ENCODE measurements at regions not wholly inside any gene's neighbourhood (a gene's known extent, or its start where the extent isn't known, plus 50 kb on each side); places are given as distances from the start of the nearest gene placed in this dataset.

GRCh38 chr1:118617916-118618315 lies 370.2 kb downstream of the TBX15 start:
- H3K4me3 ChIP-seq = no peak overlapping the region
- H3K4me1 ChIP-seq = no peaks in the 10 kb centered on the region
- no peak for DNase-seq
- no peaks in the 10 kb centered on the region for H3K27me3 ChIP-seq
- H3K27ac ChIP-seq = no peak overlapping the region
- TF ChIP-seq CTCF (IDR thresholded peaks at IDR 0.05) = no peak
- no peak for TF ChIP-seq POLR2A (IDR thresholded peaks at IDR 0.05)
- no peaks in the 10 kb centered on the region for H3K36me3 ChIP-seq
- intact Hi-C loops (cut with DNase I) = no loop called here
- H3K9me3 ChIP-seq = no peaks in the 10 kb centered on the region
- 0% methylated on average over 1 of the region's 1 CpG; no CpG with 5 or more reads in 1 of the 2 donors for WGBS, 2 donors

GRCh38 chr1:118615066-118615465 lies 373.1 kb downstream of the TBX15 start:
- Histone ChIP-seq H3K36me3 (no peaks in the 10 kb centered on the region), H3K4me1 (no peaks in the 10 kb centered on the region), H3K27ac (no peak overlapping the region), H3K9me3 (no peaks in the 10 kb centered on the region), H3K4me3 (no peak overlapping the region), H3K27me3 (no peaks in the 10 kb centered on the region)
- intact Hi-C loops (cut with DNase I) = no loop called here
- DNase-seq = no peak
- no peak for TF ChIP-seq CTCF (IDR thresholded peaks at IDR 0.05)
- TF ChIP-seq POLR2A (IDR thresholded peaks at IDR 0.05) = no peak
- 58 to 60% methylated on average over 2 of the region's 2 CpGs for WGBS, 2 donors

GRCh38 chr1:118589238-118589846 lies 398.8 kb downstream of the TBX15 start:
- Histone ChIP-seq H3K36me3 (no peaks in the 10 kb centered on the region), H3K9me3 (no peaks in the 10 kb centered on the region), H3K27ac (no peak overlapping the region), H3K4me1 (no peaks in the 10 kb centered on the region), H3K27me3 (no peaks in the 10 kb centered on the region), H3K4me3 (no peak overlapping the region)
- intact Hi-C loops (cut with DNase I) = no loop called here
- TF ChIP-seq CTCF (IDR thresholded peaks at IDR 0.05) = no peak
- TF ChIP-seq POLR2A (IDR thresholded peaks at IDR 0.05) = no peak
- no peak for DNase-seq
- WGBS, 2 donors = 23 to 24% methylated on average over 4 of the region's 5 CpGs

- no peaks in the 10 kb centered on the region for H3K27me3 ChIP-seq
- no peak overlapping the region for H3K27ac ChIP-seq
- H3K4me3 ChIP-seq = no peak overlapping the region
- intact Hi-C loops (cut with DNase I) = no loop called here
- no peaks in the 10 kb centered on the region for H3K9me3 ChIP-seq
- TF ChIP-seq POLR2A (IDR thresholded peaks at IDR 0.05) = no peak
- TF ChIP-seq CTCF (IDR thresholded peaks at IDR 0.05) = no peak
- DNase-seq = no peak
- H3K4me1 ChIP-seq = no peaks in the 10 kb centered on the region
- no peaks in the 10 kb centered on the region for H3K36me3 ChIP-seq
Observed at GRCh38 chr1:118588566-118588965, 399.6 kb downstream of the TBX15 start.

- H3K9me3 ChIP-seq = peaks cover 0 to 15% (median 0%) of the 10 kb centered on the region in 3 donors
- DNase-seq = no peak
- no peaks in the 10 kb centered on the region for H3K4me1 ChIP-seq
- H3K36me3 ChIP-seq = no peaks in the 10 kb centered on the region
- no peak overlapping the region for H3K27ac ChIP-seq
- no peak overlapping the region for H3K4me3 ChIP-seq
- no peak for TF ChIP-seq CTCF (IDR thresholded peaks at IDR 0.05)
- no peak for TF ChIP-seq POLR2A (IDR thresholded peaks at IDR 0.05)
- no peaks in the 10 kb centered on the region for H3K27me3 ChIP-seq
- intact Hi-C loops (cut with DNase I) = no loop called here
Observed at GRCh38 chr1:118578276-118578675, 393.2 kb upstream of the SPAG17 start.

Measured in esophagus squamous epithelium (tissue), 5 donors.